GM21619 (cell line): ENCODE measurements at regions not wholly inside any gene's neighbourhood (a gene's known extent, or its start where the extent isn't known, plus 50 kb on each side); places are given as distances from the start of the nearest gene placed in this dataset.
"Not testable (repeated sequence)": the region's sequence is repeated elsewhere in the genome, so short reads cannot be mapped to it uniquely, and the experiment has no call there.

Source experiments
- ATAC-seq: cut with Tn5 transposase; IDR thresholded peaks from one replicate; pipeline ENCODE4 v1.9.1; 2021; ENCODE audit not compliant: unreplicated experiment

DNA sequence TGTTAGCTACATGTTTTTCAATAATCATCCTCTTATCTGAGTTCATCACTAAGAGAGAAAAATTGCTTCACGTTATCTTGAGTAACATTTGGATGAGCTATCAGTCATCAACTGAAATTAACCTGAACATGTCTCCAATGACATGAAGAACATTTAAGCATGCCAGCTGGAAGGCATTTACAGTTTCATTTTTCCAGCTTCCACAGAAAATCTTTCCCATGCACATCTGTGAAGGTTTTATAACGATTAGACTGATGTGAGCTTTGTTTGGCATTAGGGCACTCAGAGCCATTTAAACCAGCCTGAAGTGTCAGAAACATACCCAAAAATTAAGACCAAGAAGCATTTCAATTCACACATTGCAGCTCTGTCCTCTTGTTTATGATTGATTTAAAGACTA lies 235.8 kb upstream of the ARHGEF26 start:
- ATAC-seq, result no peak

DNA sequence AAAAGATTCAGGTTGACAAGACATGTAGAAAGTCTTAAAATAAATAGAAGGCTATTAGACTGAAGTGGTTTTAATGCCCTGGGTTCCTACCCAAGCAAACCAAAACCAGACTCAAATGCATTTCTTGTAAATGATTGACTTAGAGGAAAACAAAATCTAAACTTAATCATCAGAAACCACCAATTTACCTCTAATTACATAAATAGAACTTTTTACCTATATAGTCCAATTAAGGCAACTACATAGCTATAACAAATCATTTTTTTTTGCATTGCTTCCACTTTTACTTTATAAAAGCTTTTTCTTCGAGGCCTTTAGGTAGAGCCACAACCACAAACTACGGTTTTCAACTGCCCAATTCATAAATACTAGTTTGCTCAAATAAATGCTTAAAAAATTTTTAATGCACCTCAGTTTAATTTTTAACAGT lies 231.3 kb upstream of the ARHGEF26 start:
- ATAC-seq, result peak; percentile 67

DNA sequence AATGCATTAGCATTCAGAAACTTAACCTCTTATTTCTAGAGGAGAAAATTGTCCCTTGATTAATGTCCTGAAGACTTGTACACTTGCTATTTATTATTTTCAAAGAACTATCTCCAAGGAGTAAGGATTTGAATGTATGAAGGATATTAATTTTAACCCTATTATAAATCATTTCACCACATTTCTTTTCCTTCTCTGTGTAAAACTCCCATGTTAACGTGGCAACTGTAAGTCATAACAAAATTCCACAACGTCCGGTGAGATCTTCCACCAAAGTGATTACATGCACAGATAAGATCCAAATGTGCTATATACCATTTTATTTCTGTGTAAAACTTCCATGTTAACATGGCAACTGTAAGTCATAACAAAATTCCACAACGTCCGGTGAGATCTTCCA lies 229.1 kb upstream of the ARHGEF26 start:
- ATAC-seq, result no peak

DNA sequence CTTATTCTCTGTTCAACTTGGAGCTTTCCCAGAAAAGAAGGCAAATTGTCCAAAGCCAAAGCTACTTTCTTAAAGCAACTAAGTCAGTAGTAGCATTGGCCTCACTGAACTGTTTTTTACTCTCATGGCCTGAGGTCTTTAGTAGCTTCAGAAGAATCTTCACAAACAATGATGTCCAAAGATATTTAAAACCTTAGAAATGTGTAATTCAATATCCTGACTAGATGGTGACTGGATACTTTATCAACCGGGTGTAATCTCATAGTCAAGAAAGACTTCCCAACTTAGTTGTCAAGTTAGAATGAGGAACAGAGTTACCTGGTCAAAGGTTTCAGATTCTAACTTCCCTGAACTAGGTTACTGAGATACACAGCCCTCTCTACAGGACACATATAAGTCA lies 226.3 kb upstream of the ARHGEF26 start:
- ATAC-seq, result no peak

DNA sequence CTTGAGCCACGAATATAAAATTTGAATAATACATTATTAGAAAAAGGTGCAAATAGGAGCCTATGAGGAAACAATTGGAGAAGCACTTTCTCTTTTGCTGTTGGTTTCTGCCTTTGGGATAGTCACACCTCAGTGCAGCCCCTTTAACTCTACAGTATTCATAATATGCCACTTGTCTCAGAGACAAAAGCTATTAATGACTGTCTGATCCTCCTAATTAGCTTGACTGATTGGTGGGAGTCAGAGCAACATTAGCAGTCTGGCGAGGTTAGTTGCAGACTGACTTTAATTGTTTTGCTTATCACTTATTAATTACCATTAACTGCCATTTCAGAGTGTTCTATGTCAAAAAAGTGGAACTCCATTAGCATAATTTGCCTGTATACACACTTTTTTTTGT lies 225.0 kb upstream of the ARHGEF26 start:
- ATAC-seq, result no peak

DNA sequence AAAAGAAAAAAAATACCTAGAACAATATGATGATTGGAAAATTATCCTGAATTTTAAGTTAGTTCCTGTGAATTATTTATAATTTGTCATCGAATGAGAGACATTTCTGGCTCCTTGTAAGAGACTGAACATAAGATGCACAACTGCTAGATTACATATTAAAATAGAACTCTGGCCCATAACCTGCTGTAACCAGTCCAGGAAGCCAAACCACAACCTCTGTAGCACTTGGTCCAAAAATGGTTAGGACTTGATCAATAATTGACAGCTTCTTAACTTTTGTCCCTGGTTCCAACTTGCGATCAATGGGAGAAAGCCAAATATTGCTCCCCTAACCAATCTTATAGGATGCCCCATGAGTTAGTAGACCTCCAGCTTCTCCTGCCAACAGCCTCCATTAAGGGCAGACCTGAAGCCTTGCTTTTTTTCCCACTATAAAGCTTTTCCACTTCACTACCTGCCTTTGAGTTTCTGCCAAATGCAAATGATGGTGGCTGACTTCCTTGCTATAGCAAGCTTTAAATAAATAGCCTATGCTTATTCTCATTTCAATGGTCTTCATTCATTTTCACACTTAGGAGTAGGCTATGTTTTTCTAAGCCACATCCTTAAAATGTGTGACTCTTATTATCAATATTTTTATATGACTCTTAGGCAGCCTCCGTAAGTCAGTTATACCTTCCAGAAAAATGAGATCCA lies 224.0 kb upstream of the ARHGEF26 start:
- ATAC-seq, result peak; percentile 82

DNA sequence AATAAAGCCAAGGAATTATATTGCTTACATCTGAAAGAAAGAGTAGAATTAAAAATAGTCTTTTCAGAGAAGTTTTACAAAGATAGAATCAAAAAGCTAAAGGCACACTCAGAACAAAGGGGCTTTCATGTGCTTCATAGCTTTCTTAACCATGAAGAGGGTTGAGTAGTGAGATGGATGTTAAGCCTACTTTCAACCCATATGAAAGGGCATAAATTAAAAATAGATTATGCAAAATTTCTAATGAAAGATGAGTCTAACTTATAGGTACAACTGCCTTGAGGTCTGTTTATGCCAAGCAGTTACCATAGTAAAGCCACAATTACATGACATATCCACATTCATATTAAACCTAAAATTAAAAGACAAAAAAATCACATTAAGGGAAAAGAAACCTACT lies 223.3 kb upstream of the ARHGEF26 start:
- peak; percentile 76 for ATAC-seq

DNA sequence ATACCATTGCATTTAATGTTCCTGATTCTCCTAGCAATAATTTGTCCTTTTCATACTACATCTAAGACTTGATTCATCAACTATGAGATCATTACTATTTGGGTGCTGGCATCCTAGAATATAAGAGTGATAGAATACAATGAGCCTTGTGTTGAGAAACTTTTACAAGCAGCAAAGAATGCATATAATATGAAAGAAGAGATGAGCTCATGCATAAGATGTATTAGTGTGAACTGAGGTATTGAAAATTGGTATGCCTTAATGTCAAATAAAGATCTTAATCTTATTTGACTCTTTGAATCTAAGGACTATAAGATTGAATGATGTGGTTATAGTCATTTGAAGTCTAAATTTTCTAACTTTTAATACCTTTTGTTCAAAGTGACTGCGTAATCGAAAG lies 220.0 kb upstream of the ARHGEF26 start:
- no peak for ATAC-seq

DNA sequence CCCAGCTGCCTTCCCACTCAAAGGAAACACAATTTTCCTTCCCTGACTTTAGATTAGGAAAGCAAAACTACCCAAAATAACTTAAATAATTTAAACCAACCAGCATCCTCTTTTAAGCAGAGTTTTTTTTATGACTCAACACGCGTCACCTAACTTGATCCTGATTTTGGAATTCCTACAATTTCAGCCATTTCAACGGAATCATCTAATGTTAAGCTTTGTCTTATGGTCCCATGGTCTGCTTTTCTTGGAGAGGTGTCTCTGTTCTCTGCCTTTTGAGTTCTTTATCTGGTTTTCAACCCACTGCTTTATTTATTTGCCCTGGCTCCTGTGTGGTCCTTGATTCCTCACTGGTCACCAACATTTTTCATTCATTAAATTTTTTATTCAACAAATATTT lies 219.2 kb upstream of the ARHGEF26 start:
- no peak for ATAC-seq

DNA sequence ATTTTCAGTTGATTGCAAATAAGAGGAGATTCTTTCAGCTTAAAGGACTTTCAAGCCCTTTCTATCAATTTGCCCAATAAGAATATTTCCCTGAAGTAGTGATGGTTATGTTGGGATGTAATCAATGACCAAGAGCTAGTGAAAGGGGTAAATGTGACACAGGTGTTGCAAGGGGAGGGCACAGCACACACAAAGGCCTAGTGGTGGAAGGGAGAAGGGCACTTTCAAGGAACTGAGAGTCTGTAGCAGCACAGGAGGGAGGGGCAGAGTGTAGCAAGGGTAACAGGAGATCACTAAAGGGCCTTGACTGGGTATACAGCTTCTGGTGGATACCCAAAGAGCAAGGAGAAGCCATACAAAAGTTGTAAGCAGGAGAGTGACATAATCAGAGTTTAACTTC lies 217.8 kb upstream of the ARHGEF26 start:
- peak; percentile 67 for ATAC-seq

DNA sequence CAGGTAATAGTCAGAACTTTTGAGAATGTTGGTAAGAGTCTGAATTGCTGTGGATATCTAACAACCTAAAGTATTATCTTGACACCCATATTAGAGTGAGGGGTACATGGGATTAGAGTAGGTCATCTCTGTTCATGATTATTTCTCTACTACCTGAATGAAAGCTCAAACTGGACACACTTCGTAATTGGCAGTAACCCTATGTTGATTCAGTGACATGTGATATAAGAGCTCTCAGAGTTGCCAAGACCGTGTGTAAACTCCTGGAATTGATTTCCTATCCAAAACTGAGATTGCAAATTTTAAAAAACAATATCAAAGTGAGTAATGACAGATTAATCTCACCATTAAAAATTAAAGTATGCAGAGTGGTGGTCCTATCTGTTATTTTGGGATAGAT lies 214.8 kb upstream of the ARHGEF26 start:
- no peak for ATAC-seq

DNA sequence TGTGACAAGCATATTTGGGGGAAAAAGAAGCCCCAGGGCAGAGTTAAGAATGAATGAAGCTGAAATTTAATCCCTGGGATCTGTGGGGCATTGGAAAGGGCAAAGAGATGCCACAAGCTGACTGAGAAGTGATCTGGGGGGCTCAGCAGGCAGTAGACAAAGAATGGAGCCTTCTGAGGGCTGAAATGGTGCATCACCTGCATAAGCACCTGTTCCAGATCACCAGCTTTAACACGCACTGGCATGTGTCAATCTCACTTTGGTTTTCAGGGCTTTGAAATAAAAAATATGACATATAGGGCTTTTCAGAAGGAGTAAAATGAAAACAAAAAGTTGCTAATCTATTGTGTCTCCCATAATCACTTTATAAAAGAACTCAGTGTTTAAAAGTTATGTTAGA lies 210.8 kb upstream of the ARHGEF26 start:
- ATAC-seq, result no peak

DNA sequence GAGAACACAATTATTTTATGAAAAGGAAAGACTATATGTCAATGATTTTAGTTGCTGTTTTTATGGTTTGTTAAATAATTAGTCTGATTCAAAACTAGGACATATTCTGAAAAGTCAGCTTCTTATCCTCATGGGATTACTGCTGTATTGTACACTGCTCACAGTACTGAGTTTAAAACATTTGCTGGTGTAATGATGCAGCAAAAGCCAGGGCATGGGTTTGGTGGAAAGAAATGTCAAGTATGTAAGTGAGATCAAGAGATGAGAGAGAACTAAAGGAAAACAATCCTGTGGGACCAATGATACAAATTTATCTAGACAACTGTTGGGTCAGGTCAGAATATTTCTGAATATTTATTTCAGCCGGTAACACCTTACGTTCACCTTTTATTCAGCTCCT lies 210.1 kb upstream of the ARHGEF26 start:
- ATAC-seq, result no peak

DNA sequence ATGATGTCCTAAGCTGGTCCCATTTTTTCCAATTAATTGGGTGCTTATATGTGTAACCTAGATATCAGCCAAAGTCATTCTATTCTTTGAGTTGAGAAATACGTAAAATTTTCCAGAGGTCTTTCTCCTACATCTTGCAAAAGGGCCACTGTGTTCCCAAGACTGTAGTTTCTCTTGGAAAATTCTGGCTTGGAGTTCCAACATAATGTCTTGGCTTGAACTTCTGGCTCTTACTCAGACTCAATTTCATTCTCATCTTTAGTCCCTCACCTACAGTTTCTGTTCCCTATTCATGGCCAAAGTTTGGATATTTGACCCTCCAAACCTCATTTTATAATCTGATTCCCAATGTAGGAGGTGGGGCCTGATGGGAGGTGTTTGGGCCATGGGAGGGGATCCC lies 201.4 kb upstream of the ARHGEF26 start:
- ATAC-seq, result no peak

DNA sequence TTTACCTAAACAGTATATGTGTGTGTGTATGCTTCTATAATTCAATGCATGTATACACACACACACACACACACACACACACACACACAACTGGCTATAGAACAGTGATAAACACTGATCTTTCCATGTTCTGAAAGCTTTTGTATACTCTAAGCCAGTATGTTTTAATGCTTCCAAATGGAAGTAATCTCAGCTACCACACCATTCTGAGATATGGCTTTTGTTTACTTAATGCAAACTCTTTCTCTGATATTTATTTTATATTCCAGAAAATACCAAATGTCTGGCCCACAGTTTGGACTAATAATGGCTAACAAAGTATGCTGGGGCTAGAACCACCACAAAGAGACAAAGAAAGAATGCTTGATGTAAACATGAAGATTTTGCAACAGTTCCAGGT lies 199.4 kb upstream of the ARHGEF26 start:
- no peak for ATAC-seq

DNA sequence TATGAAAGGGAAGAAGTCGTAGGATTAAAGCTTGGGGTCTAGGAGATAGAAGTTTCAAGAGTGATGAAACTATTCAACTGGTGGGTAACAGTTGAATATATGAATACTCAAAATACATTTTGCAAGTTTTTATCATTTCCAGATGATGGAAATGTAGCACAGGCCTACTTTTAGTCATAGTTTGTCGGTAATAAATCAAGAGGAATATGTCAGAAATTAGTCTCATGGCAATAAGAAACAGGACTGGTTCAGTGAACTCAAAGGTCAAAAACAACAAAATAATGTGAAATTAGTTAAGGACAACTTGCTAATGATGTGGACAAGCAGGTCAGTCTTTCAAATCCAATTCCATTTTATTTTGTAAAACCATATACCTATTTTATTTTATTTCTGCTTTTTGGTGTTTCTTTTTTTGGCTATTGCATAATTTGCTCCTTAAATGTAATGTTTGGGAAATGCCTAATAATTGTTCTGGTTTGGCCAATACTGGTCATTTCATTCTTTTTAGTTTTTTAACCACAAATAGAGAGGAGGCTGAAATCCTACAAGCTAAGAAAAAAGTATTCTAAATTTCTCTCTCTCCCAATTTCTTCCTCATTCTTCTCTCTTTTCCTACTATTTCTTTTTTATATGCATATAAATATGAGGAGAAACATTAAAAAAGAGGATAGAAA lies 195.2 kb upstream of the ARHGEF26 start:
- no peak for ATAC-seq

DNA sequence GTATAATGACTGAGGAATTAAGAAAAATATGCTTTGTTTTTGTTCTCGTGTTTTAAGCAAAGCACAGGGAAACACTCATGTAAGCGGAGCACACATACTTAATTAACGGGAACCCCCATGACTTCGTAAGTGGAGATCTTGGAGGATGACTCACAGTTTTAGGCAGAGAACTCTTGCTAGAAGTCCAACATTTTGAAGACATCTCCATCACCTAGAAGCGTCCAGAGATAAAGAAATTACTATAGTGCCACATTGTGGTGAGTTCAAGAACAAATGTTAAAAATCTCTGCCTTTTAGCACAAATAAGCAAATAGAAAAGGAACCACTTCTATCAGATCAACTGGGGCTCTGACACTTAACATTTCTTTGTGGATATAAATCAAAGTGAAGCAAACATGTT lies 194.1 kb upstream of the ARHGEF26 start:
- peak; percentile 81 for ATAC-seq

DNA sequence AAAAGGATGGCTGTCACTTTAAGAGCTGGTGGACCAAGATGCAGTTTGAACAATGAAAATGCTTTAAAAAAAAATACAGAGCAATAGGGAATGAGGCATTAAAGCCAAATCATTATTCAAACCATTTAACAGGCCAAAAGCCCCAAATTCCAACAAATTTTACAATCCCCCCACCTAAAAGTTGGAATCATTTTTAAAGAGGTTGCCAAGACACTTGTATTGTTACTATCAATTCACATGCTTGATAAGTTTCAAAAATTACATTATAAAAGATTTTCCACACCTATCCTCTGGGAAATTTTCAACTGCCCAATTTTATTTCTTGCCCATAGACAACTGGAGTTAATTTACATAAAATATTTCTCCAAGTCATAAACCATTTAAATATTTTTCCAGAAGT lies 192.3 kb upstream of the ARHGEF26 start:
- ATAC-seq, result no peak

DNA sequence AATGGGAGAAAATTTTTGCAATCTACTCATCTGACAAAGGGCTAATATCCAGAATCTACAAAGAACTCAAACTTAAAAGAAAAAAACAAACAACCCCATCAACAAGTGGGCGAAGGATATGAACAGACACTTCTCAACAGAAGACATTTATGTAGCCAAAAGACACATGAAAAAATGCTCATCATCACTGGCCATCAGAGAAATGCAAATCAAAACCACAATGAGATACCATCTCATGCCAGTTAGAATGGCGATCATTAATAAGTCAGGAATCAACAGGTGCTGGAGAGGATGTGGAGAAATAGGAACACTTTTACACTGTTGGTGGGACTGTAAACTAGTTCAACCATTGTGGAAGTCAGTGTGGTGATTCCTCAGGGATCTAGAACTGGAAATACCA lies 187.7 kb upstream of the ARHGEF26 start:
- ATAC-seq, result not testable (repeated sequence)

DNA sequence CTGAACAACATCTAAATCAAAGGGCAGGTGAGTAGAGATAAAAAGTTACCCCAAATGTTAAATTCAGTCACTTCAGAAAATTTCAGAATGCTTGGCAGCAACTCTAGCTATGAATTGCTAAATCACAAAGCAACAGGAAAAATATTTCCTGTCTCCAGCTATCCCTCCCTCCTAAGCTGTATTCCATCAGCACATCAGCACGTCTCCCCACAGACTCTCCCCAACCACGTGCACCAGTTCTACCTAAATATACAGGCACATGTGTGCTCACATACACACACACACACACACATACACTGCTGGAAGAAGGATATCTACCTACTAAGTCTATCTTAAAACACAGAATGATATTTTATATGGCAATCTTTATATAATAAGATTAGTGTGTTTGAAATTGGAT lies 177.1 kb upstream of the ARHGEF26 start:
- ATAC-seq, result no peak

DNA sequence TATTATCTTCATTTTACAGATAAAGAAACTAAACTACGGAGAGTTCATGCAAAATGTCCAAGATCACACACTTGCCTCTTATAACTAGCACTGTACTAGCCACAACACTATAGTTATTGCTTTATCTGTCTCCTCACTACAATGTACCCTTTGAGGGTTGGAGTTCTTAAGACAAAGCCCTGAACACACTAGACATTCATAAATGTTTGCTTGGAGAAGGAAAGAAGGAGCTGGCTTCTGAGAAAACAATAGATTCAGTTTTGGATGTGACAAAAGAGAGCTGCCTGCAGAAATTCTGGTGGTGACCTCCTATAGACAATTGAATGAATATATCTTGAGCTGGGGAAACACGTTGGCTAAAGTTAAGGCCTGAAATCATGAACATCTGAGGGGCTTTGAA lies 169.9 kb upstream of the ARHGEF26 start:
- no peak for ATAC-seq

DNA sequence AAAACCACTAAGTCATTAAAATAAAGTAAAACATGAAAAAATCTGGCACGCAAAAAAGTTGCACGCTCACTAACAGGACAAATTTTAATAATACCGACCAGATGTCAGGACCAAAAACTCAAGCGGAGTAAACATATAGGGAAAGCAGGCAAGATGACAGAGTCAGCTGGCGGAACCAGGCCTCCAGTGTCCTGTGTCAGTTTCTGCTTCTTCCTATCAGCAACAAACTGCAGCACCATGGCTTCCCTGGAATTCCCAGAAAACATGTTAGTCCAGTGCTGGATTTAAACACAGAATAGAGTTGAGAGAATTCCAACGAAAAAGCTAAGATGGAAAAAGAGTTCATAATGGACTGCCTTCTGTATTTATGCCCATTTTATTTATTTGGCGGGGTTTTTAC lies 169.1 kb upstream of the ARHGEF26 start:
- no peak for ATAC-seq

DNA sequence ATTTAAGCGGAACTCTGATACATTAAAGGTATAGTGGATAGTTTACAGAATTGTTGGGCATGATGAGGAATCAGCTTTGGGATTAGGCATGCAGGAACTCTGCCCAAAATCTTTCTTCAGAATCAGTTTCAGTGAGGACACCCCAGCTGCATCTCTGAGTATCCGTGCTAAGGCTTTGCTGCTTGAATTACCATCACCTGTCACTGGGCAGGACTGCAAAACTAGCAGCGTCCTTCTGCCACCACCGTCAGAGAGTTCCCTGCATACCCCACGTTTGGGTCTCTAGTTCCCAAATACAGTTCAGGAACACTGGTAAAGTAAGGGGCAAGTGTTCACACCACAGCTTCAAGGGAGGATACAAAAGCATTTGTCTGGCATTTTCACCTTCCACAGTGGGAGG lies 164.6 kb upstream of the ARHGEF26 start:
- no peak for ATAC-seq
